ENCODE measurements at regions not wholly inside any gene's neighbourhood (a gene's known extent, or its start where the extent isn't known, plus 50 kb on each side); places are given as distances from the start of the nearest gene placed in this dataset.
A peak's percentile ranks its signal among the peaks of the same experiment; 100 is the strongest.

DNA sequence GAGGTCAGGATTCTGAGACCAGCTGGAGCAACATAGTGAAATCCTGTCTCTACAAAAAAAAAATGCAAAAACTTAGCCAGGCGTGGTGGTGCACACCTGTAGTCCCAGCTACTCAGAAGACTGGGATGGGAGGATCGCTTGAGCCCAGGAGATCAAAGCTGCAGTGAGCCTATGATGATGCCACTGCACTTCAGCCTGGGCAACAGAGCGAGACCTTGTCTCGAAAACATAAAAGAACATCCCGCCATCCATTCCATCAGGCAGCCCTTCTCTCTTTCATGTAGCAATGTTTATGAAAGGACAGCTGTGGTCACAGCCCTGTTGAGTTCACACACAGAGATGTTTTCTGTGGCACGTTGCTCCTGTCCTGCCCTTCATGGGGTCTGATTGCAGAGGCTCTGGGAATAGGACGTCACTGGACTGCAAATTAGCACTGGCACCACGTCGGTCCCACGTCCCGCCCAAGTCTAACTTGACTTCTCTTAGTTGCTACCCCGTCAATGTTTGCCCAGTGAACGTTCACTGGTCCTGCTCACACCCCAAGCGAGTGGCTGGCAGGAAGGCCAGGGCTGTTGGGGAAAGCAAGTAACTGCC is 64.5 kb upstream of the MYL10 start:
- H3K4me2 ChIP-seq (ENCODE audit: insufficient read depth, low read length) = no peak overlapping the region
- H3K79me2 ChIP-seq (ENCODE audit: insufficient read depth, low read length) = no peaks in the 10 kb centered on the region
- no peaks in the 10 kb centered on the region for H3K36me3 ChIP-seq (ENCODE audit: insufficient read depth, low read length)
- H4K20me1 ChIP-seq (ENCODE audit: insufficient read depth, low read length) = no peaks in the 10 kb centered on the region
- H3K9me3 ChIP-seq (ENCODE audit: low read depth, low read length) = no peaks in the 10 kb centered on the region
- H3K27me3 ChIP-seq (ENCODE audit: insufficient read depth, low read length) = peaks cover 5% of the 10 kb centered on the region
- no peak overlapping the region for H2AFZ ChIP-seq (ENCODE audit: low read length)
- H3K27ac ChIP-seq (ENCODE audit: low read depth, low read length) = no peak overlapping the region
- H3K4me1 ChIP-seq (ENCODE audit: insufficient read depth, low read length) = peaks cover under 1% of the 10 kb centered on the region
- H3K4me3 ChIP-seq (ENCODE audit: insufficient read depth, low read length) = no peak overlapping the region
- TF ChIP-seq, protein P1, sequence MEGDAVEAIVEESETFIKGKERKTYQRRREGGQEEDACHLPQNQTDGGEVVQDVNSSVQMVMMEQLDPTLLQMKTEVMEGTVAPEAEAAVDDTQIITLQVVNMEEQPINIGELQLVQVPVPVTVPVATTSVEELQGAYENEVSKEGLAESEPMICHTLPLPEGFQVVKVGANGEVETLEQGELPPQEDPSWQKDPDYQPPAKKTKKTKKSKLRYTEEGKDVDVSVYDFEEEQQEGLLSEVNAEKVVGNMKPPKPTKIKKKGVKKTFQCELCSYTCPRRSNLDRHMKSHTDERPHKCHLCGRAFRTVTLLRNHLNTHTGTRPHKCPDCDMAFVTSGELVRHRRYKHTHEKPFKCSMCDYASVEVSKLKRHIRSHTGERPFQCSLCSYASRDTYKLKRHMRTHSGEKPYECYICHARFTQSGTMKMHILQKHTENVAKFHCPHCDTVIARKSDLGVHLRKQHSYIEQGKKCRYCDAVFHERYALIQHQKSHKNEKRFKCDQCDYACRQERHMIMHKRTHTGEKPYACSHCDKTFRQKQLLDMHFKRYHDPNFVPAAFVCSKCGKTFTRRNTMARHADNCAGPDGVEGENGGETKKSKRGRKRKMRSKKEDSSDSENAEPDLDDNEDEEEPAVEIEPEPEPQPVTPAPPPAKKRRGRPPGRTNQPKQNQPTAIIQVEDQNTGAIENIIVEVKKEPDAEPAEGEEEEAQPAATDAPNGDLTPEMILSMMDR (IDR thresholded peaks at IDR 0.05; ENCODE audit: extremely low read depth, low read depth, low read length) = no peak
- peak; percentile 76 for DNase-seq (ENCODE audit: insufficient read length, low spot score, missing footprints)

DNA sequence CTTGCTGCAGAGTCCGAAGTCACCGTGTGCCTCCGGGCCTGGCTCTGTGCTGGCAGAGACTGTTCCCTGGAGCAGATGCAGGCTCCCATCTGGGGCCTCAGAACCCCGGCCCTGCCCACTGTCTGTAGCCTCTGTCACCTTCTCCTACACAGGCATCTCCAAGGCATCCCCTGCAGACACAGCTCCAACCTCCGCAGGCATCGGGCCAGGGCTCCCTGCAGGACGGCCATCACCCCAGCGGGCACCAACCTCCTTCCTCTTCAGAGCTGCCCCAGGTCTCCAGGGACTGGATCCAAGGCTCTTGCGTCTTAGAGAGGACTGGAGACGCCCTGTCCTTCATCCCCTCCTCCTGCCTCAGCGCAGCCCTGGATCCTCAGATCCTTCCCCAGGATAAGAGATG is 69.9 kb upstream of the MYL10 start:
- H3K79me2 ChIP-seq (ENCODE audit: insufficient read depth, low read length) = no peaks in the 10 kb centered on the region
- peaks cover 28% of the 10 kb centered on the region for H3K27me3 ChIP-seq (ENCODE audit: insufficient read depth, low read length)
- no peak overlapping the region for H3K4me2 ChIP-seq (ENCODE audit: insufficient read depth, low read length)
- no peak overlapping the region for H3K27ac ChIP-seq (ENCODE audit: low read depth, low read length)
- H2AFZ ChIP-seq (ENCODE audit: low read length) = no peak overlapping the region
- H3K4me3 ChIP-seq (ENCODE audit: insufficient read depth, low read length) = no peak overlapping the region
- H3K4me1 ChIP-seq (ENCODE audit: insufficient read depth, low read length) = no peaks in the 10 kb centered on the region
- H4K20me1 ChIP-seq (ENCODE audit: insufficient read depth, low read length) = no peaks in the 10 kb centered on the region
- DNase-seq (ENCODE audit: insufficient read length, low spot score, missing footprints) = peak; percentile 30
- H3K9me3 ChIP-seq (ENCODE audit: low read depth, low read length) = no peaks in the 10 kb centered on the region
- TF ChIP-seq, protein P1 (IDR thresholded peaks at IDR 0.05; ENCODE audit: extremely low read depth, low read depth, low read length) = no peak
- H3K36me3 ChIP-seq (ENCODE audit: insufficient read depth, low read length) = no peaks in the 10 kb centered on the region

DNA sequence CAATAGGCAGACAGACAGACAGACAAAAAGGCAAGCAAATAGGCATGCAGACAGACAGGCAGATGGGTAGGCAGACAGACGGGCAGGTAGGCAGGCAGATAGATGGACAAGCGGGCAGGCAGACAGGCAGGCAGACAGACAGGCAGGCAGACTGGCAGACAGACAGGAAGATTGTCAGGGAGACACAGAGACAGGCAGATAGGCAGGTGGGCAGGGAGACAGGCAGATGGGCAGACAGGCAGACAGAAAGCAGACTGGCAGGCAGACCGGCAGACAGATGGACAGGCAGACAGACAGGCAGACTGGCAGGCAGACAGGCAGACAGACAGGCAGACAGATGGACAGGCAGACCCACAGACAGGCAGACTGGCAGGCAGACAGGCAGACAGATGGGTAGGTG is 70.3 kb upstream of the MYL10 start:
- Histone ChIP-seq H3K79me2 (ENCODE audit: insufficient read depth, low read length) (no peaks in the 10 kb centered on the region), H3K27me3 (ENCODE audit: insufficient read depth, low read length) (peaks cover 28% of the 10 kb centered on the region), H3K4me2 (ENCODE audit: insufficient read depth, low read length) (no peak overlapping the region), H4K20me1 (ENCODE audit: insufficient read depth, low read length) (no peaks in the 10 kb centered on the region), H3K4me1 (ENCODE audit: insufficient read depth, low read length) (no peaks in the 10 kb centered on the region), H3K9me3 (ENCODE audit: low read depth, low read length) (no peaks in the 10 kb centered on the region), H3K27ac (ENCODE audit: low read depth, low read length) (no peak overlapping the region), H3K4me3 (ENCODE audit: insufficient read depth, low read length) (no peak overlapping the region), H3K36me3 (ENCODE audit: insufficient read depth, low read length) (no peaks in the 10 kb centered on the region), H2AFZ (ENCODE audit: low read length) (no peak overlapping the region)
- TF ChIP-seq, protein P1 (IDR thresholded peaks at IDR 0.05; ENCODE audit: extremely low read depth, low read depth, low read length) = no peak
- no peak for DNase-seq (ENCODE audit: insufficient read length, low spot score, missing footprints)

DNA sequence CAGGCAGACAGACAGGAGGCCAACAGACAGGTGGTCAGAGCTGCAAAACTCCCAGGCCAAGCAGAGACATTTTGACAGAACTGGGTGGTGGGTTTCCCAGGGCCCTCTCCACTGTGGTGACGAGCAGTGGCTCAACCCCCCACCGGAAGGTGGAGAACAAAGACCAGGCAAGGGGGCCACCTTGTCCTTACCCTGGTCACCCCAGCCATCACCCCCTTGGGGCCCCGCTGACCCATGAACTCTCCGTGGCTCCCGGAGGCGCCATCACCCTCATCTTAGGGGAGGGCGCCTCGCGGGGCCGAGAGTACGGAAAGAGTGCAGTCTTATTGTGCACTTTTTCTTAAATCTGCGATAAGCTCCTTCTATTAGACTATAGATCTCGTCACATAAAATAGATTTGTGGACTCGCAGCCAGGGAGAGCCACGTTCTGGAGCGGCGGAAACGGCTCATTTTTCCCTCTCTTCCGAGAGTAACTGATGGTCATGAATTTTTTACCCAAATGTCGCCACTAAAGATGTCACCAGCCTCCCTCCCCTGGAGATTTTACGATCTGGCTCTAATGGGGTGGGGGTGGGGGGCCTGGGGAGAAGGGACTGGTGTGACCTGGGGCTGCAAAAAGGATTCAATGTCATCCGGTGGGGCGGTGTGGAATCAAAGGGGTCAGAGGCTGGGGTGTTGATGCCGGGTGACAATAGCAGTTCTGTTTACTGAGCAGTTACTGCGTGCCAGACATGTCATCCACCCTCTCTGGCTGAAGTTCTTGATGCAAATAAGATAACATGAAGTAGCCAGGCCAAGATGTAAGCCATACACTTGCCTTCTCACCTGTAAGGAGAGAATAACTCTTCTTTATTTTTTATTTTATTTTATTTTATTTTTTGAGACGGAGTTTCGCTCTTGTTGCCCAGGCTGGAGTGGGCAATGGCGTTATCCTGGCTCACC is 71.1 kb upstream of the MYL10 start:
- TF ChIP-seq, protein P1 (IDR thresholded peaks at IDR 0.05; ENCODE audit: extremely low read depth, low read depth, low read length) = no peak
- no peaks in the 10 kb centered on the region for H3K36me3 ChIP-seq (ENCODE audit: insufficient read depth, low read length)
- H3K4me2 ChIP-seq (ENCODE audit: insufficient read depth, low read length) = no peak overlapping the region
- H3K4me1 ChIP-seq (ENCODE audit: insufficient read depth, low read length) = no peaks in the 10 kb centered on the region
- DNase-seq (ENCODE audit: insufficient read length, low spot score, missing footprints) = peak; percentile 65
- H3K79me2 ChIP-seq (ENCODE audit: insufficient read depth, low read length) = no peaks in the 10 kb centered on the region
- H3K4me3 ChIP-seq (ENCODE audit: insufficient read depth, low read length) = no peak overlapping the region
- no peak overlapping the region for H2AFZ ChIP-seq (ENCODE audit: low read length)
- H3K27me3 ChIP-seq (ENCODE audit: insufficient read depth, low read length) = peaks cover 28% of the 10 kb centered on the region
- H3K9me3 ChIP-seq (ENCODE audit: low read depth, low read length) = no peaks in the 10 kb centered on the region
- no peak overlapping the region for H3K27ac ChIP-seq (ENCODE audit: low read depth, low read length)
- H4K20me1 ChIP-seq (ENCODE audit: insufficient read depth, low read length) = no peaks in the 10 kb centered on the region
